NCI-H2107 treated with DMSO at 0.1 percent for 48 hours (cell line): ENCODE measurements at regions not wholly inside any gene's neighbourhood (a gene's known extent, or its start where the extent isn't known, plus 50 kb on each side); places are given as distances from the start of the nearest gene placed in this dataset.

Experiments used
- DNase-seq: peaks from one replicate; lab custom pipeline; 2025; ENCODE audit not compliant: unreplicated experiment; lab: John Stamatoyannopoulos, UW

GRCh38 chr2:122368576-122369243, 613.3 kb downstream of the TSN start:
- no peak for DNase-seq

GRCh38 chr2:122378521-122378920, 623.1 kb downstream of the TSN start:
- no peak for DNase-seq

- DNase-seq: no peak
Measured at GRCh38 chr2:122384768-122385333, 629.4 kb downstream of the TSN start.

GRCh38 chr2:122388208-122388607, 632.8 kb downstream of the TSN start:
- no peak for DNase-seq

- no peak for DNase-seq
Measured at GRCh38 chr2:122389694-122390093, 634.2 kb downstream of the TSN start.

- no peak for DNase-seq
Measured at GRCh38 chr2:122390406-122390805, 635.0 kb downstream of the TSN start.

- no peak for DNase-seq
Measured at GRCh38 chr2:122391726-122392125, 636.3 kb downstream of the TSN start.

GRCh38 chr2:122395687-122396086, 640.2 kb downstream of the TSN start:
- no peak for DNase-seq

- no peak for DNase-seq
Measured at GRCh38 chr2:122411231-122411630, 655.8 kb downstream of the TSN start.

- no peak for DNase-seq
Measured at GRCh38 chr2:122412360-122412759, 656.9 kb downstream of the TSN start.

GRCh38 chr2:122414902-122415301, 659.5 kb downstream of the TSN start:
- DNase-seq: no peak

GRCh38 chr2:122417114-122417513, 661.7 kb downstream of the TSN start:
- DNase-seq: no peak

GRCh38 chr2:122421775-122422174, 666.3 kb downstream of the TSN start:
- no peak for DNase-seq

- DNase-seq: no peak
Measured at GRCh38 chr2:122422384-122422991, 667.0 kb downstream of the TSN start.

GRCh38 chr2:122423934-122424333, 668.5 kb downstream of the TSN start:
- DNase-seq: no peak

- DNase-seq: no peak
Measured at GRCh38 chr2:122433123-122433754, 677.8 kb downstream of the TSN start.

GRCh38 chr2:122445003-122445402, 689.6 kb downstream of the TSN start:
- DNase-seq: no peak

GRCh38 chr2:122446761-122447160, 691.3 kb downstream of the TSN start:
- no peak for DNase-seq

GRCh38 chr2:122447237-122447636, 691.8 kb downstream of the TSN start:
- no peak for DNase-seq

- no peak for DNase-seq
Measured at GRCh38 chr2:122451040-122451439, 695.6 kb downstream of the TSN start.

- no peak for DNase-seq
Measured at GRCh38 chr2:122451697-122452096, 696.2 kb downstream of the TSN start.

- no peak for DNase-seq
Measured at GRCh38 chr2:122469147-122469546, 713.7 kb downstream of the TSN start.
